ENCODE measurements at regions not wholly inside any gene's neighbourhood (a gene's known extent, or its start where the extent isn't known, plus 50 kb on each side); places are given as distances from the start of the nearest gene placed in this dataset.
"Not testable (repeated sequence)": the region's sequence is repeated elsewhere in the genome, so short reads cannot be mapped to it uniquely, and the experiment has no call there.

GRCh38 chr1:187734427-187734826 is 905.7 kb downstream of the PLA2G4A start:
- DNase-seq = no peak

GRCh38 chr1:187744665-187745064 is 915.9 kb downstream of the PLA2G4A start:
- no peak for DNase-seq

GRCh38 chr1:187755536-187755935 is 926.8 kb downstream of the PLA2G4A start:
- no peak for DNase-seq

GRCh38 chr1:187756684-187757083 is 927.9 kb downstream of the PLA2G4A start:
- not testable (repeated sequence) for DNase-seq

- DNase-seq = no peak
These were observed 931.1 kb downstream of the PLA2G4A start for GRCh38 chr1:187759825-187760333.

- no peak for DNase-seq
These were observed 933.4 kb downstream of the PLA2G4A start for GRCh38 chr1:187762118-187762517.

- no peak for DNase-seq
These were observed 934.7 kb downstream of the PLA2G4A start for GRCh38 chr1:187763465-187763864.

GRCh38 chr1:187763976-187764375 is 935.2 kb downstream of the PLA2G4A start:
- DNase-seq = no peak

GRCh38 chr1:187771396-187771795 is 942.6 kb downstream of the PLA2G4A start:
- DNase-seq = no peak

- DNase-seq = no peak
These were observed 944.4 kb downstream of the PLA2G4A start for GRCh38 chr1:187773168-187773567.

GRCh38 chr1:187787736-187788135 is 959.0 kb downstream of the PLA2G4A start:
- no peak for DNase-seq

GRCh38 chr1:187788718-187789117 is 960.0 kb downstream of the PLA2G4A start:
- DNase-seq = no peak

- no peak for DNase-seq
These were observed 962.0 kb downstream of the PLA2G4A start for GRCh38 chr1:187790724-187791123.

- no peak for DNase-seq
These were observed 965.8 kb downstream of the PLA2G4A start for GRCh38 chr1:187794561-187794960.

- DNase-seq = no peak
These were observed 980.8 kb downstream of the PLA2G4A start for GRCh38 chr1:187809549-187809948.

GRCh38 chr1:187816646-187817045 is 987.9 kb downstream of the PLA2G4A start:
- DNase-seq = no peak

- no peak for DNase-seq
These were observed 989.0 kb downstream of the PLA2G4A start for GRCh38 chr1:187817782-187818181.

- no peak for DNase-seq
These were observed 990.3 kb downstream of the PLA2G4A start for GRCh38 chr1:187819086-187819485.

- DNase-seq = no peak
These were observed 1007.8 kb downstream of the PLA2G4A start for GRCh38 chr1:187836557-187836956.

GRCh38 chr1:187837787-187838186 is 1009.0 kb downstream of the PLA2G4A start:
- no peak for DNase-seq

GRCh38 chr1:187838335-187839293 is 1009.9 kb downstream of the PLA2G4A start:
- no peak for DNase-seq

- no peak for DNase-seq
These were observed 1011.1 kb downstream of the PLA2G4A start for GRCh38 chr1:187839873-187840272.

GRCh38 chr1:187840557-187840956 is 1011.8 kb downstream of the PLA2G4A start:
- no peak for DNase-seq

Measured in suppressor macrophage (primary cell).